ENCODE measurements at regions not wholly inside any gene's neighbourhood (a gene's known extent, or its start where the extent isn't known, plus 50 kb on each side); places are given as distances from the start of the nearest gene placed in this dataset.
A peak's percentile ranks its signal among the peaks of the same experiment; 100 is the strongest.
"Not testable (repeated sequence)": the region's sequence is repeated elsewhere in the genome, so short reads cannot be mapped to it uniquely, and the experiment has no call there.

DNA sequence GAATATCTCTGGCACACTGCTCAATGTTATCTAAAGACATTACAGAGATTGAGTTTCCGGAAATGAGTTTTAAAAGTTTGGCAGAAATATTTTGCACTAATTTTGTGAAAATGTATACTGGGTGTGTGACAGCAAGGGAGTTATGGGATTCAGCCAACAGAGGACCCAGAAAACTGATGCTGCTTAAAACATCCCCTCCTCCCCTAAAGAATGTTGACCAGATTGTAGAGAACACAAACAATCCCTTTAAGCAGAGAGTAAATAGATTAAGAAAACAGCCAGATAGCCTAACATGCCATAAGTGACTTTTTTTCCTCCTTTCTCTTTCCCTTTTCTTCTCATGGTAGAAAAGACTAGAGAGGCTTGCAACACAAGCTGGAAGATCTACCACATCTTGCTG lies 928.0 kb upstream of the ALCAM start:
- peak; percentile 50 for ATAC-seq
- intact Hi-C loops (cut with DNase I) = no loop called here
- DNase-seq (ENCODE audit: missing footprints) = no peak

DNA sequence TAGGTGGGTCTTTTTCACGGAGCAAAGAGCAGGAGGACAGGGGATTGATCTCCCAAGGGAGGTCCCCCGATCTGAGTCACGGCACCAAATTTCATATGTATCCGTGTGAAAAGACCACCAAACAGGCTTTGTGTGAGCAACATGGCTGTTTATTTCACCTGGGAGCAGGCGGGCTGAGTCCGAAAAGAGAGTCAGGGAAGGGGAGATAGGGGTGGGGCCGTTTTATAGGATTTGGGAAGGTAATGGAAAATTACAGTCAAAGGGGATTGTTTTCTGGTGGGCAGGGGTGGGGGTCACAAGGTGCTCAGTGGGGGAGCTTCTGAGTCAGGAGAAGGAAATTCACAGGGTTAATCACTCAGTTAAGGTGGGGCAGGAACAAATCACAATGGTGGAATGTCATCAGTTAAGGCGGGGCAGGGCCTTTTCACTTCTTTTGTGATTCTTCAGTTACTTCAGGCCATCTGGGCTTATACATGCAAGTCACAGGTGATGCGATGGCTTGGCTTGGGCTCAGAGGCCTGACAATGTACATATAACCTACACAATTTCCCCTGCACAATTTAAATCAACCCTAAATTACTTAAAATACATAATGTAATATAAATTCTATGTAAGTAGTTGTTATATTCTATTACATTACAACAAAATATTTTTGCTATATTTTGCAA lies 921.3 kb upstream of the ALCAM start:
- DNase-seq (ENCODE audit: missing footprints); ATAC-seq; intact Hi-C loops (cut with DNase I): not testable (repeated sequence)

DNA sequence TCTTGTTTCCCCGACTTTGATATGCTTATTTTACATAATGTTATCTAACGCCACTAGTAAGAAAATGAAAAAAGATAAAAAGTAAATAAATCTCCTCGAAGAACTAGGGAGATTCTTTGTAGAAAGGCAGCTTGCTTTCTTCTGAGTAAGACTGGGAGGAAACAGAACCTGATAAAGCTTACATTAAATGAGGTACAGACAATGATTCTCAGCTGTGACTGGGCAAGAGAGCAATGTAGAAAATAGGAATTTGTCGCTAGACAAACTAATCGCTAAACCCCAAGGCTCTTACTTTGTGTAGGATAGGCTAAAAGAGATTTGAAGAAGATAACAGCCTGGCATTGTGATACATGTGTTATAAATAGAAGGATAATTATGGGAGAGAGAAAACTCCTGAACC lies 919.0 kb upstream of the ALCAM start:
- intact Hi-C loops (cut with DNase I) = no loop called here
- ATAC-seq = no peak
- DNase-seq (ENCODE audit: missing footprints) = no peak

DNA sequence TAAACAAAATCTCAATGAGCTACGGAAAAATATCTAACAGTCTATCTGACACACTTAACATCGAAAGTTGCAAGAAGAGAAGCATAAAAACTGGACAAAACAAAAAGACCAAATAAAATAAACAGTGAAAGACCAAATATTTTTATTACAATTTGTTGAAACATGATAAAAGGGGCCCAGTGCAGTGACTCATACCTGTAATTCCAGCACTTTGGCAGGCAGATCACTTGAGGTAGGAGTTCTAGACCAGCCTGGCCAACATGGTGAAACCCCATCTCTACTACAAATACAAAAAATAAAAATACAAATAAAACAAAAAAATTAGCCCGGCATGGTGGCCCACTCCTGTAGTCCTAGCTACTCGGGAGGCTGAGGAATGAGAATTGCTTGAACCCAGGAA lies 914.0 kb upstream of the ALCAM start:
- DNase-seq (ENCODE audit: missing footprints) (no peak), ATAC-seq (no peak)
- intact Hi-C loops (cut with DNase I) = loop anchor here (10.0 kb wide), 1 partner anchor 178 kb away; no protein-coding TSS in a partner anchor

DNA sequence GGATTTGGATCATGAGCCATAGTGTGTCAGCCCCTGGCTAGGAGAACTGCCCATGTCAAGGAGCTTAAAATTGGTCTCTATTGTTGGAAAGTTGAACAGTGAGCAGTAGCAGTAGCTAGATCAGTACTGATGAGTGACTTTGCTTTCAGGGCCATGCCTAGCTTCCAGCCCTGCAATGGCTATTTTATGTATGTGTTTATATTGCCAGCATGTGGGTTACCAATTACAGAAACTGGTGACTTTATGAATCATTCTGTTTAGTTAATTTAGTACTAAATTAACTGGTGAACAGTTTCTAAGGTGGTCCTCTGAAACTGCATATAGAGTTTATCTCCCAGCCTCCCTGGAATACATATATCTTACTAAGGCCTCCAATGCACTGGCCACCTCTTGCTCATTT lies 908.1 kb upstream of the ALCAM start:
- no peak for ATAC-seq
- no peak for DNase-seq (ENCODE audit: missing footprints)
- intact Hi-C loops (cut with DNase I) = loop anchor here (10.0 kb wide), 1 partner anchor 184 kb away; no protein-coding TSS in a partner anchor

DNA sequence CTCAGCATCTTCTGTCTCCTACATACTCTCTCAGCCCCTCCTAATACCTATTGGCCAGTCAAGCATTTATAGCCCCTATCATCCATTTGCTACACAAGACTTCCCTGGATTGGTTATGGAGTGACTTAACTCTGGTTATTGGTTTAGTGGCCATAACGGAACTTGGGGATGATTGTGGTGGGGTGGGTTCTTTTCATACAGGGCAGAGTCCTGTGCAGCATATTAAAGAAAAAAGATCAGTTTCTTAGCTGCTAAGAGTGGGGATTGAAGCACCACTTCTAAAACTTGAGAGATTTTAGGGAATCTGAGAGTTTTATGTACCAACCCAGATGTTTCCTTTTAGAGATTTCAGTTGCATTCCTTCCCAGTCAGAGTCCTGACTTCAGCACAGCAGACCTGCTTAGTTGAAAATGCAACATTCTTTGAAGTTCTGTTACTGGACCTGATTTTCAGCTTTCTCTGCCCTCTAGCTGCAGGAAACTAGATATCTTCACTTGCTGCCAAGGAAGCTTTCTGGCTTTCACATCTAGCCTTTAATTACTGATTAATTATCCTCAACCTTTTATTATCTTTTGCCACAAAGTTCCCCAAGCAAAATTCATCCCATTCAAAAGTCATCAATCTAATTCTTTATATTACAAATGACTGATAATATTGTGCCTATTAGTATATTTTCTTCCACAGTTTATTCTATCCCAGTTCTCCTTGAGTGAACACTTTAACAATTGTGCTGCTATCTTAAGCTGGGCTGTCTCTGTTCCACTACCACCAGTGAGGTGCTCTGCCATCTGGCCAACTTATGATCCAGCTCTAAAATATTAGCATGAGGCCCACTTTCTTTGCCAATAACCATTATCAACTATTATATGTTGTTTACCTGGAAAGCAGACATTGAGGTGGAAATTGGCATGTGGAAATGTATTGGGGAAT lies 906.0 kb upstream of the ALCAM start:
- ATAC-seq (peak; percentile 44), DNase-seq (ENCODE audit: missing footprints) (no peak)
- intact Hi-C loops (cut with DNase I) = no loop called here

DNA sequence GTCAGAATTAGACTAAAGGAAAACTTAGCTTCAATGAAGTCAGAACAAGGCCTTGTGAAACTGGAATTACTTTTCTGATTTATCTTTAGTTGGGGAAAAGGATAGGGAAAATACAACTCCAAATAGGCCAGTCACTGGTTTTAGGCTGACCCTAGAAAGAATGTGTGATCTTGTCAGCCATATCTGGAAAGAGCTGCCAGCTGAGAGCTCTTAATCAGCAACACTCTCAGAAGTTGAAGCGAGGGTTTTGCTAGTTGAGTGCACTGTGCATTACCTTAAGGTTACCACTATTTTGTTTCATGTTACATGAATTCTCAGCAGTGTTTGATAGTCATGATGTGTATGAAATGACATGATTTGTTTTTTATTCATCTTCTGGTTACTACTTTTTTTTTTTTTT lies 905.3 kb upstream of the ALCAM start:
- ATAC-seq (peak; percentile 52), DNase-seq (ENCODE audit: missing footprints) (no peak)
- intact Hi-C loops (cut with DNase I) = no loop called here

DNA sequence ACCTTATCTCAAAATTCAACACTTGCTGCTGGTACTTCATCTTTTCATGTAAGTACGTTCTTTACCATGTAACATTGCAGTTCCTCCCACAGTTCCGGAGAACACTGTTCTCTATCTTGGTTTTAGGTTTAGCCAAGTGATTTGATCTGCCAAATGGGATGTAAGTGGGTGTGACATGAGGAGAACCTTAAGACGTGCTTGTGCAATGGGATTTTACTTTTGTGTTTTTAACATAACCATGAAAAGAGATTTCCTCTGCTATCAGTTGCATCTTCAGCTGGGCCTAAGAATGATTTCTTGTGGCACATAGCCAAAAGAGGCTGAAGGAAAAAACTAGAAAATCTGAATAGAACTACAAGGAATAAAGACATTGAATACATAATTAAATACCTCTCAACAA lies 894.5 kb upstream of the ALCAM start:
- no peak for DNase-seq (ENCODE audit: missing footprints)
- ATAC-seq = no peak
- intact Hi-C loops (cut with DNase I) = no loop called here

DNA sequence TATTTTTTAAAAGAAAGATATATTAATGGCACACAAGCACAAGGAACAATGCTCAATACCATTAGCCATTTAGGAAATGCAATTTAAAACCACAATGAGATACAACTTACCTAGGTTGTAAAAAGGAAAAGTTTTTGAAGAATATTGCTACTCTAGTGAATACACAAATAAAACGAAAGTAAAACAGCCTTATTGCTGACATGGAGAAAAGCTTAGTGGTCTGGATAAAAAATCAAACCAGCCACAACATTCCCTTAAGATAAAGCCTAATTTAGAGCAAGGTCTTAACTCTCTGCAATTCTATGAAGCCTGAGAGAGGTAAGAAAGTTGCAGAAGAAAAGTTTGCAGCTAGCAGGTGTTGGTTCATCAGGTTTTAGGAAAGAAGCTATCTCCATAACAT lies 892.7 kb upstream of the ALCAM start:
- ATAC-seq (no peak), DNase-seq (ENCODE audit: missing footprints) (no peak)
- intact Hi-C loops (cut with DNase I) = no loop called here

DNA sequence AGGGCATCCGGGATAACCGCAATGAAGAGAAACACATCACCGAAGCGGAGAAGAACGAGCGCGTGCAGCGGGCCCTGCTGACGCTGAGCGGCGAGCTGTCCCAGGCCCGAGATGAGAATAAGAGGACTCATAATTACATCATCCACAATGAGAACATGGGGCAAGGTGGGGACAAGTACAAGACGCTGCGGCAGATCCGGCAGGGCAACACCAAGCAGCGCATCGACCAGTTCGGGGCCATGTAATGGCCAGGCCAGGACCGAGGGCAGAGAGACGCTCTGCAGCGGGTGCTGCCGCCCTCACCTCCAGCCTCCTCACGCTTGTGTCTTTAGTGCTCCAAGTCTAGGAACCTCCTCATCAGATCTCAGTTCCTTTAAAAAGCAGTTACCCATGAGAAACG lies 863.7 kb upstream of the ALCAM start:
- ATAC-seq (no peak), DNase-seq (ENCODE audit: missing footprints) (no peak)
- intact Hi-C loops (cut with DNase I) = no loop called here

DNA sequence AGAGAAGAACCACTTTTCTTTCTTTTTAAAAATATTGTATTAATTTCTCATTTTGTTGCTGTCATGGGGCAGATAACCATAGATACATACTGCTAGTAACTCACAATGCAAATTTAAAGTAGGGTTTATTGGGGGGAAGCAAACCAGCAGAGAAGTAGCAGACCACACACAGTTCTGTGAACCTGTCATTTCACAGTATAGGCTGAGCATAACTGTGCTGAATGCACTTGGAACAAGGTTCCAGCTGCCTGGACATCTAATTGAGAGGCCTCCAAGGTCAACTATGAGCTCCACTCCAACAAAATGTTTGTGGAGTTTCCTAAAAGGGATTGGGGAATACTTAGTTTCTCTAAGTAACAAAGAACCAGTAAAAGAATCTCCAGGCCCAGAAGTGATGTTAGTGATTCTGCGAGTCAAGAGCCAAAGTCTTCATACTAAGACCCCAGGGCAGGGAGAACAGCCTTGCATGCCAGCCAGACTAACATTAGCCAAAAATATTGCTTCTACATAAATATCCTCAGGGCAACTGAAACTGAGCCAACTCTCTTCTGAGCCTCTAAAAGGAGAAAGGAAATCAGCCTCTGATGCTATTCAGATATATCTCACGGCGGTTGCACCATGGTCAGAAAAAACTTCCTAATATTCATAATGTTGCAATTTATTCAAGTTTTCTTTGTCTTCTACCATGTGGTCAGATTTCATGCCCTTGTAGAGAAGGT lies 856.4 kb upstream of the ALCAM start:
- no peak for DNase-seq (ENCODE audit: missing footprints)
- intact Hi-C loops (cut with DNase I) = no loop called here
- no peak for ATAC-seq

DNA sequence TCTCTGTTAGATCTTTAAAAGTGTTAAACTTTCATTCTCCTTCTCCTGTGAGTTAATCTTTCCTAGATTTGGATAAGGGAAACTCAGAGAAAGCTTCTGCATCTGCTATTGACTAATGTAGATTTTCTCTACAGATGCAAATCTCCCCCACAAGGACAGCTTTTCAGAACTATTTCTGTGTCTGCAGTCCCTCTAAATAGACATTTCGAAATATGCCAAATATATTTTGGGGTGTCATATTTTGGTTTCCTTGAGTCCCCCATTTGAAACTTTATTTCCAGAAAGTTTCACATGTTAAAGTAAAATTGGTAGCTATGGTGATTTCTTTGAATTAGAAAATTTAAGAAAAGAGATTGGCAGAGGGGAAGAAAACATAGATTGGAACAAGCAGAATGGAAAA lies 852.3 kb upstream of the ALCAM start:
- intact Hi-C loops (cut with DNase I) = no loop called here
- no peak for DNase-seq (ENCODE audit: missing footprints)
- no peak for ATAC-seq

DNA sequence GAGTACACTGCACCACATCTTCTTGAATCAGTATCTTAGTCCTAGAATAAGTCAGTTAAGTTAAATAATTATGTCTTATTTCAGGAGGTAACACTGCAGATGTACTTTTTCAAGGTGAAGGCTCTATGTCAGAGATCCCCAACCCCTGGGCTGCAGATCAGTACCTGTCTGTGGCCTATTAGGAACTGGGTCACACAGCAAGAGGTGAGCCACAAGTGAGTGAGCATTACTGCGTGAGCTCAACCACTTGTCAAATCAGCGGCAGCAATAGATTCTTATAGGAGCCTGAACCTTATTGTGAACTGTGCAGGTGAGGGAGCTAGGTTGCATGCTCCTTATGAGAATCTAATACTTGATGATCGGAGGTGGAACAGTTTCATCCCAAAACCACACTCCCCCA lies 851.9 kb upstream of the ALCAM start:
- ATAC-seq (no peak), DNase-seq (ENCODE audit: missing footprints) (no peak)
- intact Hi-C loops (cut with DNase I) = no loop called here

DNA sequence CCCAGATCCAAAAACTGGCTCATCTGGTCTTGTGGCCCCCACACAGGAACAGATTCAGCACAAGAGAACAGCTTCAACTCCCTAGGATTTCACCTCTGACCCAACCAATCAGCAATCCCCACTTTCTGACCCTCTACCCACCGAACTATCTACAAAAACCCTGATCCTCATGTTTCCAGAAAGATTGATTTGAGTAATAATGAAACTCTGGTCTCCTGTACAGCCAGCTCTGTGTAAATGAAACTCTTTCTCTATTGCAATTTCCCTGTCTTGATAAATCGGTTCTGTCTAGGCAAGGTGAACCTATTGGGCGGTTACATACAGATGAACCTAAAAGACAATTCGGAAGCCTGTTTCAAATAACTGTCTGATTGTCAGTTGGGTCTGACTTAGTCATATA lies 847.6 kb upstream of the ALCAM start:
- no peak for ATAC-seq
- DNase-seq (ENCODE audit: missing footprints) = no peak
- intact Hi-C loops (cut with DNase I) = no loop called here

DNA sequence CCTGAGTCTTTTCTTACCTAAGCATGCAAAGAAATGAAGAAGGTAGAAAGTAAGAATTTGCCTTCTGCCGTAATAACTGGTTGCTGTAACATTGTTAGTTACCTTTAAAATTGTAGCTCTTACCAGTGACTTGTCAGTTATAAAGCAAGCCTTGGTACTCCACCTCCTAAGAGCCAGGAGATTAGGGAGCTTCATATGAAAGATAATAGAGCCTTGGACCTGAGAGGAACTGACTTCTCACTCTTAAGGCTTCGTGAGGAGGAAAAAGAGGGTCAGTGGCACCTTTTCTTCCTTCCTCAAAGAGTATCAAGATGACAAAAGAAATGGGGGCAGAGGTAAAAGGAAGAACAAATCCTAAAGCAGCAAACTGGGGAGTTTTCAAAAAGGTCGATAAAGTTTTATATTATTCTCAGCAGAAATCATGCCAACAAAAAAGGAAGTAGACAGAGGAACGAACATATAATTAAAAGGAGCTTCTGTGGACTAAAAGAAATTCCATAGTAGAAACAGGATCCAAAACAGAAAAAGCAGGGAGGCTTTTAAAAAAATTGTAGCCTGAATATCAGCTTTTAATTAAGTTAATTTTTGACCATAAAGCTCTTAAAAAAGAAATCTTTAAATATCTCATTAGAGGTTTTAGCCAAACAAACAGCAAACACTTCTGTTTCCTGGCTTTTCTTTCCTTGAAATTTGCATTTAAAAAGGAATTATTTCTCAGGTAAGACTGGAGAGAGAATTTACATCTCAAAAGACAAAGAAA lies 847.1 kb upstream of the ALCAM start:
- no peak for DNase-seq (ENCODE audit: missing footprints)
- intact Hi-C loops (cut with DNase I) = no loop called here
- ATAC-seq = no peak

DNA sequence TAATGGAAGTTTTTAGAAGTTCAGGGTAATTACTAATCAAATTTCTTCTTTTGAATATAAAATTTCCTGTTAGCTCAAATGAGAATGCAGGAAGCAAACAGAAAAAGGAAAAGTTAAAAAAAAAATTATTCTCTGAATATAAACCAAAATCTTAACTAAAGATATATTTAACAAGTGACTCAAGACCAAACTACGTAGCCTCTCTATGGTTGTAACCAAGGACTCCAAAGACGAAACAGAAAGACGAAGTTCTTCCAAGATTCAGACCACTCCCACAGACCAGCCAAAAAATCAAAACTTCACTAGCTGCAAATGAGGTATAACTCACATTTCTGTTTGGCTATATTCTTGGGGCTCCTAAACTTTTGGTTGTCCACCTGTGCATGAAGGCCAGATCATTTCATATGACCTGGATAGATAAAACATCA lies 846.5 kb upstream of the ALCAM start:
- DNase-seq (ENCODE audit: missing footprints) (no peak), ATAC-seq (no peak)
- intact Hi-C loops (cut with DNase I) = no loop called here

DNA sequence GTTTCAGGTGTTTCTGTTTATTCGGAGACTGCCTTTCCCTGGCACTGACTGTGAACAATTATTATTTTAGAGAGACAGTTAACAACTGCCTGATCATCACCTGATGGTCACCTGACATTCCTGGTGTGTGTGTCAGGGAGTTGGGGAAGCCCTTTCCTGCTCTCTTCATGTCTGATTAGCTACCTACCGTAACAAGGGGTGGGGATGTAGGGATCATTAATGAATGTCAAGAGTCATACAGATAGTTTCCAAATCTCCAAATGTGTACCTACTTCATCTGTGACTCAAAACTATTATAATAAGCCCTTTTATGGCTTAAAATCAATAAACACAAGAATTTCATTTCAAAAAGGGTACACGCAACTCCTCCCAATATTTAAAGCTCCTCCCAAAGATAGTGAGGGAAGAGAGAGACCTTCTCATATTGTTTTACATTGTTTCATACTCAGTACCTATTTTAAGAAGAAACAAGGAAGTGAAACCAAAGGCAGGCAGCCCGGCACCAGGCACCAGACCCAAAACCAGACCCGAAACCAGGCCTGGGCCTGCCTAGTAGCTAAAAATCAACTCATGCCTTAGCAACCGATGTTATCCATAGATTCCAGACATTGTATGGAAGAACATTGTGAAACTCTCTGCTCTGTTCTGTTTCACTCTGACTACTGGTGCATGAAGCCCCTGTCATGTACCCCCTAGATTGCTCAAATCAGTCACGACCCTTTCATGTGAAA lies 844.9 kb upstream of the ALCAM start:
- no peak for ATAC-seq
- no peak for DNase-seq (ENCODE audit: missing footprints)
- intact Hi-C loops (cut with DNase I) = no loop called here

DNA sequence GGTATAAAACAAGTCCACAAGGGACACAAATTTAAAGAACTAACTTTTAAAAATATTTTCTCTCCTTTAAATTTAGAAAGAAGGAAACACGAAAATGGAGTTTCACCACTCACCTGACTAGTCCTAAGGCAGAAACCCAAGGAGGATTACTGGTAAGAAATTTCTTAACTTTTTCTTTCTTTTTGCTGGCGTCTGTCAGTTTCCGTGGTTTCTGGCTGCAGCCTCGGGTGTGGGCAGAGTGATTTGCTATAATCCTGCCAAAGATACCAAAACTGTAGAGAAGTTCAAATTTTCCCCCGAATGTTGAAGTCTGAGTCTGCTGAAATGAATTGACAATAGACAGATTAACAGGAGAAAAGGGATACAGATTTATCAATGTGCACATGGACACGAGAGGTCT lies 843.6 kb upstream of the ALCAM start:
- ATAC-seq (no peak), DNase-seq (ENCODE audit: missing footprints) (no peak)
- intact Hi-C loops (cut with DNase I) = no loop called here
